HG02571 (cell line): ENCODE measurements at regions not wholly inside any gene's neighbourhood (a gene's known extent, or its start where the extent isn't known, plus 50 kb on each side); places are given as distances from the start of the nearest gene placed in this dataset.

ENCODE experiments used
- ATAC-seq: cut with Tn5 transposase; IDR thresholded peaks from one replicate; pipeline ENCODE4 v1.9.1; 2021; ENCODE audit warnings: mild to moderate bottlenecking, moderate library complexity; ENCODE audit not compliant: unreplicated experiment

DNA sequence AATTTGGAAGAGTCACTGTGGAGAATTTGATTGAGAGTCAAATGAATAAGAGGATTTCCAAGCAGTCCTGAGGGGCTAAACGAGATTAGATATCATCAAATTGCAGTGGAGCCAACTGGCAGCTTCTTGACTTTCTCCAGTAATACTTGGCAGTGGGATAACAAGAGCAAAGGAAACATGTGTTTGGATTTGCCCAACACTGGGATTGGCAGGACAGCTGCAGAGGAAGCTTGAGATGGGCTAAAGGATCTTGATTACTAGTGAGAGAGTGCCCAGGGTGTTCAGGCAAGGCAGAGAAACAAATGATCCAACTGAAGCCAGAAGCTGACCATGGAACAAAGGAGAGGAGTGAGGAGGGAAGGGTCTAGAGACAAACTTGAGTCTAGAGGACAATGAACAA, 356.0 kb upstream of the ISL1 start:
- ATAC-seq: no peak

DNA sequence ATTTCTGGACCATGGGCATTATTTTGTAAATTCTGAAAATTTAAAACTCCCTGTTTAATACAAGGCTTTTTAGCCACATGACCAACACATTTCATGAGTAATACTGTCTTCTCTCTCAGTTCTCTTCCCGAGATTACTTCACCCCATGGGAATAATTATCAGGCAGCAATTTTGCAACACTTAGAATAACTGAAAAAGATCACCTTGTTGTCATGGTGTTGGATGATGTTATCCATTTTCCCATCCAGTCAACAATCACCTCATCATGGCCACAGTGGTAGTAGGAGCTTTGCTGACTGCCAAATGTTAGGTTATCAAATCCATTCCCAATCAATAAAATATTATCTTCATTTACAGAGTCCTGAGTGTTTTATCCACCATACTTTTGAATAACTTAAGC, 354.9 kb upstream of the ISL1 start:
- no peak for ATAC-seq

DNA sequence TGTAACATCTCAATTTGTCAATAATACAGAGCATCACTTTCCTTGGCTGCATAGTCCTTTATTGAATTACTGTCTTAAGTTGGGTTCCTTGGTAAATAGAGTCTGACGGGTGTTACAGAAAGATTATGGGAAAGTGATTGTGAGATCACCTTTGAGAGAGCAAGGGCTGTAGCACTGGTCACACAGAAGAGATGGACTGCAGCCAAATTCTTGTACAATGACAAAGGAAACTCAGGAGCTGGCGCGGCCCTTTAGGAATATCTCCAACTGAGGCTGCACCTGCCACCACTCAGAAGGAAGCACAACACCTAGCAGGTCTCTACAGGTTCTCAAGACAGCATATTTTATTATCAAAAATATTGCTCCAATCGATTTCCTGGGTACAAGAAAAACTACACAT, 350.0 kb upstream of the ISL1 start:
- ATAC-seq: no peak

DNA sequence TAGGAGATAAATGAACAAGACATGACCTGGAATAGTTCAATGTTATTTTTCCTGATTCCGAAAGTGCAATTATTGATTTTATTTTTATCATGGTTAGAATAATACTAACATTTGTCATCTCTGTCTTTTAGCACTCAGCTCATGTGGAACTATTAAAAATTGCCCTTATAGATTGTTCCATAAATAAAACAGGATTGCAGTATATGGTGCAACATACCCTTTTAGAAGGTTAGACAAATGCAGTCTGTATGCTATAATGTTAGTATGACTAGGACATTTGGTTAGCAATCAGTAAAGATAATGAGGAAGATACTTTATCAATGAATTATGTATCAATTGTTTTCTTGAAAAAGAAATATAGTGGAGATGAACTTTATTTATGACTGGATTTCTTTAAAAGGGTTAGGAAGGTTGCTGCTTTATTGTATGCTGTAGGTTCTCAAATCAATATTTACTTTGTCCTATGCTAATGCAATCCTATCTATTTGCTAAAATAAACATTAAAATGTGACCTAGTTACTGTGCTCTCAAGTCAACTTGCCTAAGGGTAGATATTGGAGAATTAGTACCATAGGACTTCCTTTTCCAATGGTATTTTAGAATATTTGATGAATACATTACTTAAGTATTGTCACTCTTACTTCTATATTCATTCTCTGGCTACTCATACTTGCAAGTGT, 348.9 kb upstream of the ISL1 start:
- ATAC-seq: no peak

DNA sequence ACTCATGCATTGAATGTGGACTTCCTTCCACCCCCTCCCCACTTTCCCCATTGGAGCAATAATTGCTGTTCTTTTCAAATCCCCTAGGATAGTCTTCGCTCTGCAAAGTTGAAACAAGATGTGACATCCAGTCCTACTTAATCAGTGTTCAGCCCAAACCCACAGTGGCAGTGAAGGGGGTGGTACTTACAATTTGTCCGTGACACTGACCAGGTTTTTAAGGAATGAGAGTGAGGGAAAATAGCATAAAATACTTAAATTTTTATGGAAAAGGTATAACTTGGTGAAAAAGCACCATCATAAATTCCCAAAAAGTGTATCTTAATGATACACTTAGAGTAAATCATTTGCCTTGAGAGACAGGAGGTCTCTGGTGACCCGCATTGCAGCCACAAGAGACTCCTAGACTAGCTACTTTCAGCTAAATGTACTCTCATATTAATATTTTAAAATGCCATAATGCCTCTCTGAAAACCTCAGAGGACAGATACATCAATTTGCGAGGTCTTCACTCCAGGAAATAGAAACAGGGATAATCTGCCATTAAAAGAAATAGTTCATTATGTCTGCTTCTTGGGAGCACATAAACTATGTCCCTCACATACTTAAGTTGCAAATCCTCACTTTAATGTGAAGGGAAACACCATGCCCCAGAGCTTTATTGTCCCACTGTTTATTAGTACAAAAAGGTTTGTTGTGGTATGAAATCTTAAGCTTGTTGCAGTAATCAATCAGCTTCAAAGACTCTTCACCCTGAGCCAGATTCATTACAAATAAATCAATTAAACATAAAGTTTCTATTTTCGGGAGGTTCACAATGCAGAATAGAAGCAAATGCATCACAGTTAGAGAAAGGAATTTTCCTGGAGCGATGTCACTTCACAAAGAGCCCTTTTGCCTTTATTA, 343.6 kb upstream of the ISL1 start:
- no peak for ATAC-seq

DNA sequence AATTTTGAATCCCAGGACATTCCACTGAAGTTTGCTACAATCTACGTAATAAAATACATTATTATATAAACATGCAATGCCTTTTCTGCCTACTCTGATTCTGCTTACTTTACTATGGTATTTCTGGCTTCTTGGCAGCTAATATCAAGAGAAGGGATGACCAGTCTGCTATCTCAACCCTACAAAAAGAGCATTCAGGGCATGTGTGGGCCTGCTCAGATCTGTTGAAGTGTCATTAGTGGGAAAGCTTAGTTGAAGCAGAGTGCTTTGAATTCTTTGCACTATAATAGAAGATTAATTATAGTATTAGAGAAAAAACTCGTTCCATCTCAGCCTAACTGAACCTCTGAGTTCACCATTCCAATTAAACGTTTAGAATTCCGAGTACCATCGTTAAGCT, 339.5 kb upstream of the ISL1 start:
- ATAC-seq: no peak

DNA sequence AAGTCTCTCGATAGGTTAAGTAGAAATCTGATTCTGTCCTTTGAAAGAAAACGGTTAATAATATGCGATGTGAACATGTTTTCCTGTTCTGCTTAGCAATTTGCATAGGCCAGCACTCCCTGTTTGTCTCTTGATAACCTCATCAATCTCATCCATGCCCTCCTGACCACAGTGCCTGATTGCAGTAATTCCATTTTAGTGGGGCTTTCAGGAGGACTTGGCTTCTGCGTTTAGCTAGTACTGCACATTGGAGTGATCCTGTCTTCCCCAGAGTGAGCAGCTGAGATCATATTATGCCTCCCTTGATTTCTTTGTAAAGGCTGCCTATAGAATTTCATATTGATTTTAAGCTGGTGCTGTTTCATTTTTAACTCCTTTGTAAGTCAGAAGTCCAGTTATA, 335.9 kb upstream of the ISL1 start:
- ATAC-seq: no peak

DNA sequence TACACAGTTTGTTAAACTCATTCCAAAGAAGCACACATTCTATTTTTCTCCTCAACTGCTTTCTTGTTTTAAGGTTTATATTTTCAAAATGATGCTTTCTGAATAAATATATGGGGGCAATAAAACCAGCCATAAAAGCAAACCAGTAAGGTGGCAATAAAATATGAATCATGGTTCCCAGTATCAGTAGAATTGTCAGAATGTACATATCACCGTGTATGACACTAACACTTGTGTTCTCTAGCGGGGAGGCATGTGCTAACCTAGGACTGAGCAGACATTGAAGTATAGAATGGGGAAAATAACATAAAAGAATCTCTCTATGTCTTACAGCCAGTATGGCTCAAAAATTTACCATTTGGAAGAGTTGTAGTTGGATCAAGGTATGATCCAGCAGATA, 329.9 kb upstream of the ISL1 start:
- no peak for ATAC-seq

DNA sequence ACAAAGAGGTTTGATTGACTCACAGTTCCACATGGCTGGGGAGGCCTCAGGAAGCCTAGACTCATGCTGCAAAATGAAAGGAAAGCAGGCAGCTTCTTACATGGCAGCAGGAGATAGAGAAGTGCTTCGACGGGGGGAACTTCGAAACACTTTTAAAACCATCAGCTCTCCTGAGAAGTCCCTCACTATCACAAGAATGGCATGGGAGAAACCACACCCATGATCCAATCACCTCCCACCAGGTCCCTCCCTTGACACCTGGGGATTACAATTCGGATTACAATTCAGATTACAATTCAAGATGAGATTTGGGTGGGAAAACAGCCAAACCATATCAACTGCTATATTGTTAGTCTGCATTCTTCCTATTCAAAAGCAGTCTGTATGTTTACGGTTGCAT, 322.3 kb upstream of the ISL1 start:
- ATAC-seq: no peak

DNA sequence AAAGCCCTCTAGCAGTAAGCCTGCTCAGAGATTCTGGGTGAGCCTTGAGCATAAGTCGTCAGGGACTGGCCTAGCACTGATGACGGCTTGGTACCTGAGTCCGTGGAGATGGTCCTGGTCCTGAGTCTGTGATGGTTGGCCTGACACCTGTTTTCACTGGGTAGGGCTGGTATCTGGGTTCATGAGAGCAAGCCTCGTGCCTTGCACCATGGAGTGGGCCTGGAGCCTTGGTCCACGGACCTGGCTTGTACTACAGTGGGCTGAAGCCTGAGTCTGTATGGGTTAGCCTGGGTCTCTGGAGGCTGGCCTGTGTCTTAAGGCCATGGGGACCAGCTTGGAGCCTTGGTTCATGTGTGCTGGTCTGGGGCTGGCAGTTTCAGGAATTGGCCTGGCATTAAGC, 310.3 kb upstream of the ISL1 start:
- ATAC-seq: no peak

DNA sequence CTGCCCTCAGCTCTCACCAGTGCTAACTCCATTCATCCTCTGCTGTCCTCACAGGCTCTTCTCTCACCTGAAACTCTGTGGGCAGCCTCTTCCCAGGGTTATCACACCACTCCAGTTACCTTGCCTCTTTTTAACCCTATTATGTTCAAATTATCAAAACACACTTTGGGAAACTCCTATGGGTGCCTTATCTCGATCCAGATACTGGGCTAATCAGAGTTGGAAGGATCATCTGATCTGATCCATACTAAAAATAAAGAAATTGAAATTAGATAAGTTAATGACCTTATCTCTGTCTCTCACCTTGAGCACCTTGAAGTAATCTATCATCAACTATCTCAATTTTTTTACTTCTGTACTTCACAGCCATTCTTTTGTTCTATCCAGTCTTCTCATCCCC, 300.5 kb upstream of the ISL1 start:
- ATAC-seq: no peak

DNA sequence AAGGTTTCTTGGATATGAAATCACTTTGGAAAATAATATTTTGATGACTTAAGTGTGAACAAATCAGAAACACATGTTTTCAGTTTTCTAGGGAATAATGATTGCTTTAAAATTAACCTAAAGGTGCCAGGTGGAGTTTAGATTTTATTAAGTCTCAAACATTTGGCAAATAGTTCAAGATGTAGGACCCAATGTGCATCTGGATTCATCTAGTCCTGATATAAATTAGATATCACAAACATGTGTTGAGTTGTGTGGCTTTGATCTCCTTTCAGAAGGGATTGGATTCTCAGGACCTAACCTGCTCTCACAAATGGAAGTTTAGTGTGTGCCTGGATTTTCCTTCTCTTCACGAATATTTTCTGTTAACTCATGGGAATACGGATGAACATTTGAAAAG, 291.4 kb upstream of the ISL1 start:
- ATAC-seq: no peak

DNA sequence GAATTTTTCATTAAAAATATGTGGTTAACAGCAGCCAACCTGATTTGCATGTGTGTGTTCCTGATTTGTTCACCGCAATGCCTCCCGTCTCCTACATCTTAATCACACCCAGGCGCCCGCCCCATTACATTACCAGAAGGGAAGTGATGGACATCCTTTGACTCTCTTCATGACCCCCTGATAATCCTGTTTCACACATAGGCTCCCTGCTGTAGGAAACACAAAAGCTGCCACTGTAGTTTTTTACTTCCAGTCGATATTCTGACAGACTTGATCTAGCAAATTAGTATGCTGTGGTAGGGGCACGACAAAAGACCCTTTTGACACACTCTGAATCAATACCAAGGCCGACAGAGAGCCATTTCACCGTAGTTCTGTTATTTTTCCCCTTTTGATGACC, 287.8 kb upstream of the ISL1 start:
- ATAC-seq: no peak

DNA sequence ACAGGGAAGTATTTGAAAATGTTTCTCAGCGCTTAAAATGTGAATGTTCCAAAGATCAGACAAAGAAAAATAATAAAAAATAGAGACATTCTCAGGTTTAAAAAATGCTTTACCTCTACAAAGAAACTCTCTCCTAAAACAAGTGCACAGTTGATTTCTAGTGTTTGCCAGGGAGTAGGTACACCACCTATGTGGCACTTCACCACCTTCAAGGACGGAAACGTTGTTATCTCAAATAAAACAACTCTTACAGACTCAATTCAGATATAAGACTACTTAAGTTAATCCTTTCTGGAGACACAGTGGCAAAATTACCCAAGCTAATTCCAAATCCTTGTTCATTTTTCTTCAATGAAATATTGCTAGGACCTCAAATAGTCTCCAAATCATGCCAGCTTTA, 286.4 kb upstream of the ISL1 start:
- no peak for ATAC-seq

DNA sequence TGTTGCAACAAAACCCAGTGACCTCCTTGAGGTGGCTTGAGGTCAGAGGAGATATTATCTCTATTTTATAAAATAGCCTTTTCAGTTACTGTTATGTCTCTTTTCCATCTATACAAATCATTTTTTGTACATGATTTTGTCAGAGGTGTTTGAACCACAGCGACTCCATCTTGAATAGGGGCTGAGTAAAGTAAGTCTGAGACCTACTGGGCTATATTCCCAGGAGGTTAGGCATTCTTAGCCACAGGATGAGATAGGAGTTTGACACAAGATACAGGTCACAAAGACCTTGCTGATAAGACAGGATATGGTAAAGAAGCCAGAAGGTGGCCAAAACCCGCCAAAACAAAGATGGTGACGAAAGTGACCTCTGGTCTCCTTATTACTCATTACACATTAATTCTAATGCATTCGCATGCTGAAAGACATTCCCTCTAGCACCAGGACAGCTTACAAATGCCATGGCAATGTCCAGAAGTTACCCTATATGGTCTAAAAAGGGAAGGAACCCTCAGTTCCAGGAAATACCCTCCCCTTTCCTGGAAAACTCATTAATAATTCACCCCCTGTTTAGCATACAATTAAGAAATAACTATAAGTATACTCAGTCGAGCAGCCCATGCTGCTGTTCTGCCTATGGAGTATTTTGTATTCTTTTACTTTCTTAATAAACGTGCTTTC, 283.9 kb upstream of the ISL1 start:
- no peak for ATAC-seq

DNA sequence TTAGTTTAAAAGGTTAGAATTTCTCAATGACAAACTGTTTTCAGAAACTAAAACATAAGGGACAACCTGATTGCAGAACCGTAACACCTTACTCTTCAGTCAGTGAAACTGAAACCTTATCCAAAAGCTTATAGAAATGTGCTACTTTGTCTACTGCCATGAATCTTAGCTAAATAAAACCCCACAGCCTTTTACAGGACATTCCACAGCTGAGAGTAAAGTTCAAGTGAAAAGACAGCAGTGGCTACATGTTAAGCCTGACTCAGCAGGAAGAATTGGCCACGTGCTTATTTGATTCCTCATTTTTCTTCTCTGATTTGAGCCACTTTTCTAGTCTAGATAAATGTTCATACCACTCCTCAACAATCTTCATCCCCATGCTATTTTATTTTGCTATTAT, 278.7 kb upstream of the ISL1 start:
- no peak for ATAC-seq

DNA sequence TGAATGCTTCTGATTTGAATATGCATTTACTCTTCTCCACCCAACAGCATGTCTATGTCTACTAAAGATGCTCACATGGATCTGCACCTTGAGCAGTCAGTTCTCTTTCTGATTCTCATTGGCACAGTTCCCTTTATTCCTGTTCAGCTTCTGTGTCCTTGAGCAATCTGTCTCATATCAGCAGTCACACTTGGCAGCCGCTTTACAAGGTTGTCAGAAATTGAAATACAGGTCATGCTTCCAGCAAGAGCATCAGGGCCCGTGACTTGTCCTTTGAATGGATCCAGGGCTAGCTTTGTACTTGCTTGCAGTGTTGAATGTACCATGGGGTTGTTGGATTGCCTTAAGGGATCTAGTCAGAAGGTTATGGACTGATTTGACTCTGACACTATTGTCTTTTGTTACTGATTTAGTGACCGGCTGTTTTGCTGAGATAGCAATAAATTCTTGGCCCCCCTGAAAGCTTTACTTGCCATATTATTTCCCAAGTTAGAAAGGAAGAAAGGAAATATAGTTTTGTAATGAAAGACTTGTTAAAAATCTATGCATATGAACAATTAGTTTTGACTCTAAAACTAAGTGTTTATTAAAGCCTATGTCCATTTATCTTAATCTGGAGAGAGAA, 273.4 kb upstream of the ISL1 start:
- ATAC-seq: no peak

DNA sequence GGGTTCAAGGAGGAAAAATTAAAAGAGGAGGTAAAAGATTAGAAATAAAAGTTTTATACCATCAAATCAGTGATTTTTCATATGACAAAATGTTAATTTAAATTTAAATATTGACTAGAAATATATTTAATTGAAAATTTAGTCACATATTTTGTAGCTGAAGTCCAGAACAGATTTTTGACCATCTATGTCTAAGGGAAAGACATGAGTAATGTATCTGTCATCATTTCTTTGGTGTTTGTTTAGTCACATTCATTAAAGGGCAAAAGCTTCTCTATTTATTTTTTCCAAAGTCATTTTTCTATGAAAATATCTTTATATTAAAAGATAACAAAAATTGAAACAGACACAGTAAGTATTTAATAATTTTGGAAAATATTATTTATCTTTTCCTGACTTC, 252.0 kb upstream of the ISL1 start:
- no peak for ATAC-seq

DNA sequence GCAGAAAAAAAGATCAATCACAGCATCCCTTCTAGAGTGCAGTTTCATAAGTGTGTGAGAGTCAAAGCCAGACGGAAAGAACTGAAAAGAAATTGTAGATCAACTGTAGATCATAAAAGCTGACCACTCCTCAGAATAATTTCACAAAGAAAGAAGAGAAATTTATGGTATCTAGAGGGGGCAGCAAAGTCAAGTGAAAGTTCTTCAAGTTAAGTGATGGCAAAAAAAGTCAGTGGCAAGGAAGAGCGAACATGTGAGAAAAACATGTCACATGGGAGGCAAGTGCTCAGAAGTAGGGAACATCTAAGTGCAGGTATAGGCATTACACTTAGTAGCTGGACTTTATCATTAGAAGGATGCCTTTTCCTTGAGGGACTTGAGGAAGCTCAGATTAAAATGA, 245.1 kb upstream of the ISL1 start:
- ATAC-seq: no peak

DNA sequence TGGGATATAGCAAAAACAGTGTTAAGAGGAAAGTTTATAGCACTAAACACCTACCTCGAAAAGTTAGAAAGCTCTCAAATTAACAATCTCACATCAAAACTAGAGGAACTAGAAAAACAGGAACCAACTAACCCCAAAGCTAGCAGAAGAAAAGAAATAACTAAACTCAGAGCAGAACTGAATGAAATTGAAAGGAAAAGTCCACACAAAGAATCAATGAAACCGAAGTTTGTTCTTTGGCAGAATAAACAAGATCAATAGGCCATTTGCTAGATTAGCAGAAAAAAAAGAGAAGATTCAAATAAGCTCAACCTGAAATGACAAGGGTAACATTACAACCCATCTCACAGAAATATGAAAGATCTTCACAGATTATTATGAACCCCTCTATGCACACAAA, 234.8 kb upstream of the ISL1 start:
- ATAC-seq: no peak

DNA sequence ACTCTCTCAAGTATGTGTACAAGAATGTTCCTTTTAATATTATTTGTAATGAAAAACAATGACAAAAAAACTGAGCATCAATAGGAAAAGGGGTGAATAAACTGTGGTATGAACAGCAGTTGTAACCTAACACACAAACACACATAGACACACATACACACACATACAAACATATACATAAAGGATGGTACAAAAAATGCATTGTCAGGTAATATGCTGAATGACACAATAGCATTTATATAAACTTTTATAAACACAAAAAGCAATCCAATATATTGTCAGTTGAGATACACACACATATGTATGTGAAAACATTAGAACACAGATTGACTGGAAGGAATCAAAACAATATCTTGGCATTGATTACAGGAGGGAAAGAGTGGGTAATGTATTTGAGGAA, 227.0 kb upstream of the ISL1 start:
- no peak for ATAC-seq

DNA sequence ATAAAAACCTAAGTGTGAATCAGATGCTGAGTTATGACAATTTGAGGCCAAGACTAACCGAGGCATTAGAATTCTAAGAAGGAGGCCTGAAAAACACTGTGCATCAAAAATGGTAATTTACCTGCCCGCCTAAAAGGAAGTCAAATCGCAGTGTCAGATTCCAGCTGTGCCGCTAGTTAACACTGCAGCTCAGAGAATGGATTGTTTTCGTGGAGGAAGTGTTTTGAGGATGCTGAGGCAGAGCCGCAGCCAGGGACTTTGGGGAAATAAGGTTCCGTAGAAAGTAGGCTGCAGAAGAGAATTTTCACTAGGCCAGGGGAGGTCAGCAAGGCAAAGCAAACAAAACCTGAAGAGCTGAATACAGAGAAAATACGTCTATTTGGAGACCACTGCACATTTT, 226.4 kb upstream of the ISL1 start:
- ATAC-seq: no peak
